ENCODE measurements at regions not wholly inside any gene's neighbourhood (a gene's known extent, or its start where the extent isn't known, plus 50 kb on each side); places are given as distances from the start of the nearest gene placed in this dataset.

- no peak for TF ChIP-seq CHD7 (IDR thresholded peaks at IDR 0.05; ENCODE audit: insufficient replicate concordance, low read length)
- no peak for TF ChIP-seq CBX5 (IDR thresholded peaks at IDR 0.05; ENCODE audit: low read depth, low read length)
- TF ChIP-seq HDAC6 (IDR thresholded peaks at IDR 0.05; ENCODE audit: low read depth, low read length), result no peak
- no peak for TF ChIP-seq FOSL1 (IDR thresholded peaks at IDR 0.05; ENCODE audit: insufficient read depth, low read depth, low read length)
- TF ChIP-seq CHD1 (IDR thresholded peaks at IDR 0.05; ENCODE audit: low read depth, low read length), result no peak
- TF ChIP-seq CEBPB (IDR thresholded peaks at IDR 0.05; ENCODE audit: low read depth, low read length), result no peak
- no peak for TF ChIP-seq SRF (IDR thresholded peaks at IDR 0.05; ENCODE audit: low read depth, low read length)
- TF ChIP-seq NANOG (IDR thresholded peaks at IDR 0.05; ENCODE audit: insufficient read depth, low read depth, low read length, poor library complexity, severe bottlenecking), result no peak
- TF ChIP-seq NRF1 (IDR thresholded peaks at IDR 0.05; ENCODE audit: low read depth, low read length), result no peak
- no peak for TF ChIP-seq GABPA (IDR thresholded peaks at IDR 0.05; ENCODE audit: borderline replicate concordance, insufficient read depth, low read length)
Observed at GRCh38 chr22:27206374-27207133, 549.2 kb downstream of the MIAT start (continued).

Measured in H1 (cell line).